Mesenchymal stem cell (in vitro differentiated cells and primary cell): ENCODE measurements at regions not wholly inside any gene's neighbourhood (a gene's known extent, or its start where the extent isn't known, plus 50 kb on each side); places are given as distances from the start of the nearest gene placed in this dataset.

ENCODE experiments used
- DNase-seq: peaks from one replicate; pipeline ENCODE4 v3.0.0-alpha.2; 2013
- H2AFZ ChIP-seq: one replicate; pipeline ENCODE4 v1.6.1; 2013; ENCODE audit warnings: low read depth, mild to moderate bottlenecking, control low read depth, inconsistent platforms, low read length, moderate library complexity
- H2AK5ac ChIP-seq: 2 replicates; pipeline ENCODE4 v1.6.1; 2013; ENCODE audit warnings: low read length, moderate library complexity, mild to moderate bottlenecking, inconsistent platforms; ENCODE audit not compliant: severe bottlenecking
- H2BK120ac ChIP-seq: one replicate; pipeline ENCODE4 v1.6.1; 2013; ENCODE audit warnings: low read depth, mild to moderate bottlenecking, inconsistent platforms, low read length, moderate library complexity
- H2BK12ac ChIP-seq, 2 experiments: one replicate each; pipeline ENCODE4 v1.6.1; 2013; ENCODE audit warnings: inconsistent platforms in 2 of 2, low read length in 2 of 2, mild to moderate bottlenecking in 2 of 2, moderate library complexity in 2 of 2, control low read depth in 1 of 2
- H2BK15ac ChIP-seq: one replicate; pipeline ENCODE4 v1.6.1; 2013; ENCODE audit warnings: mild to moderate bottlenecking, low read depth, inconsistent platforms; ENCODE audit not compliant: poor library complexity, severe bottlenecking
- H2BK5ac ChIP-seq: 2 replicates; pipeline ENCODE4 v1.6.1; 2013; ENCODE audit warnings: low read depth, mild to moderate bottlenecking, low read length, control low read depth, inconsistent platforms; ENCODE audit not compliant: poor library complexity, severe bottlenecking
- H3K14ac ChIP-seq, 2 experiments: one replicate each; pipeline ENCODE4 v1.6.1; 2013; ENCODE audit warnings: inconsistent platforms in 2 of 2, low read length in 2 of 2, control low read depth in 1 of 2, mild to moderate bottlenecking in 1 of 2, moderate library complexity in 1 of 2
- H3K18ac ChIP-seq, 2 experiments: one replicate each; pipeline ENCODE4 v1.6.1; 2013; ENCODE audit warnings: inconsistent platforms in 2 of 2, low read length in 2 of 2, control low read depth in 1 of 2, low read depth in 1 of 2, mild to moderate bottlenecking in 1 of 2
- H3K23ac ChIP-seq, 2 experiments: one replicate each; pipeline ENCODE4 v1.6.1; 2013; ENCODE audit warnings: inconsistent platforms in 2 of 2, low read length in 2 of 2, mild to moderate bottlenecking in 2 of 2, moderate library complexity in 2 of 2, control low read depth in 1 of 2
- H3K27ac ChIP-seq: 2 replicates; pipeline ENCODE4 v1.5.1; 2013; ENCODE audit warnings: mild to moderate bottlenecking, moderate library complexity, low read length, control low read depth, inconsistent platforms; ENCODE audit not compliant: poor library complexity, severe bottlenecking
- H3K27me3 ChIP-seq, 2 experiments: 2 replicates each; pipeline versions ENCODE4 v1.6.1 to v1.7.0; 2013; ENCODE audit warnings: low read length in 2 of 2, mild to moderate bottlenecking in 2 of 2, moderate library complexity in 2 of 2, control low read depth in 1 of 2, inconsistent platforms in 1 of 2; ENCODE audit not compliant: control insufficient read depth in 1 of 2, insufficient read depth in 1 of 2
- H3K36me3 ChIP-seq, 2 experiments: 2 replicates each; pipeline versions ENCODE4 v1.6.1 to v1.7.0; 2013; ENCODE audit warnings: low read length in 2 of 2, control low read depth in 1 of 2, inconsistent platforms in 1 of 2, low read depth in 1 of 2, mild to moderate bottlenecking in 1 of 2; ENCODE audit not compliant: insufficient read depth in 2 of 2, control insufficient read depth in 1 of 2
- H3K4ac ChIP-seq, 2 experiments: one replicate each; pipeline ENCODE4 v1.6.1; 2013; ENCODE audit warnings: inconsistent platforms in 2 of 2, low read length in 2 of 2, mild to moderate bottlenecking in 2 of 2, moderate library complexity in 2 of 2, control low read depth in 1 of 2, low read depth in 1 of 2
- H3K4me1 ChIP-seq: 2 replicates; pipeline ENCODE4 v1.6.1; 2013; ENCODE audit warnings: low read depth, low read length, control low read depth; ENCODE audit not compliant: control insufficient read depth, insufficient read depth
- H3K4me2 ChIP-seq: 2 replicates; pipeline ENCODE4 v1.6.1; 2013; ENCODE audit warnings: low read length, mild to moderate bottlenecking, inconsistent platforms; ENCODE audit not compliant: poor library complexity, severe bottlenecking
- H3K4me3 ChIP-seq, 2 experiments: 2 replicates each; pipeline versions ENCODE4 v1.5.1 to v1.7.0; 2013; ENCODE audit warnings: low read length in 2 of 2, mild to moderate bottlenecking in 2 of 2, control low read depth in 1 of 2, low read depth in 1 of 2; ENCODE audit not compliant: insufficient read depth in 1 of 2
- H3K79me1 ChIP-seq: replicated peaks from 2 replicates; pipeline ENCODE4 v1.6.1; 2013; ENCODE audit warnings: mild to moderate bottlenecking, control low read depth, low read length, inconsistent platforms; ENCODE audit not compliant: poor library complexity, severe bottlenecking
- H3K9ac ChIP-seq: 2 replicates; pipeline ENCODE4 v1.7.0; 2013; ENCODE audit warnings: mild to moderate bottlenecking, low read length, moderate library complexity
- H3K9me3 ChIP-seq: 2 replicates; pipeline ENCODE4 v1.7.0; 2013; ENCODE audit warnings: mild to moderate bottlenecking, low read length; ENCODE audit not compliant: control insufficient read depth
- H4K8ac ChIP-seq: one replicate; pipeline ENCODE4 v1.6.1; 2013; ENCODE audit warnings: inconsistent platforms, mild to moderate bottlenecking, low read length, moderate library complexity
- H4K91ac ChIP-seq: one replicate; pipeline ENCODE4 v1.6.1; 2013; ENCODE audit warnings: mild to moderate bottlenecking, low read length, inconsistent platforms
- WGBS: methylation state at CpG from one replicate; pipeline ENCODE4 v1.1.7; 2013; ENCODE audit warnings: mixed read lengths; 5-methylcytosine and 5-hydroxymethylcytosine counted together

DNA sequence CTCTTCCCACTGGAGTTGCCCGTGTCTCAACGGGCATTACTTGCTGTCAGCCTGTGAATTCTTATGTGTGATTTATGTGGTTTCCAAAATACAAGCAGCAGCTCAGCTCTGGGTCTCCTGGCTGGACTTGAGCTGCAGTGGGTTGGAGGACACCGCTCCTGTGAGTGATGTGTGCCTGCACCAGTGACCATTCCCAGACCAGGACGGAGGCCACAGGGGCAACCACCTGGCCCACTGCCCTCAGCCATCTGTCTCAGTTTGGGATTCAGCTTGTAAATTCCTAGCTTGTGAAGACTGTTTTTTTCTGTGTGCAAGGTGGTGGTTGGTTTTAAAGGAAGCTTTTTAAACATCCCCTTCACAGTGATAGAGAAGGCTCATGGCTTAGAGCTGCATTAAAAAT lies 261.0 kb downstream of the BCL2 start:
- H2AFZ ChIP-seq: no peak overlapping the region
- no peak overlapping the region for H3K23ac ChIP-seq
- no peak overlapping the region for H3K4me3 ChIP-seq
- no peak overlapping the region for H3K27ac ChIP-seq
- no peak overlapping the region for H3K4me2 ChIP-seq
- no peak overlapping the region for H2BK15ac ChIP-seq
- no peak overlapping the region for H3K14ac ChIP-seq
- no peak overlapping the region for H3K4ac ChIP-seq
- H4K91ac ChIP-seq: no peak overlapping the region
- H3K9ac ChIP-seq: no peak overlapping the region
- 88% methylated on average over 3 of the region's 4 CpGs for WGBS
- DNase-seq: no peak
- H2BK5ac ChIP-seq: no peak overlapping the region
- no peak overlapping the region for H2AK5ac ChIP-seq
- H3K9me3 ChIP-seq: no peaks in the 10 kb centered on the region
- no peak overlapping the region for H2BK12ac ChIP-seq
- H3K36me3 ChIP-seq: no peaks in the 10 kb centered on the region
- H4K8ac ChIP-seq: no peak overlapping the region
- peaks cover 0 to 5% of the 10 kb centered on the region in 2 experiments for H3K27me3 ChIP-seq
- H3K79me1 ChIP-seq: no peaks in the 10 kb centered on the region
- no peak overlapping the region for H2BK120ac ChIP-seq
- no peak overlapping the region for H3K18ac ChIP-seq
- H3K4me1 ChIP-seq: peaks cover 3% of the 10 kb centered on the region

DNA sequence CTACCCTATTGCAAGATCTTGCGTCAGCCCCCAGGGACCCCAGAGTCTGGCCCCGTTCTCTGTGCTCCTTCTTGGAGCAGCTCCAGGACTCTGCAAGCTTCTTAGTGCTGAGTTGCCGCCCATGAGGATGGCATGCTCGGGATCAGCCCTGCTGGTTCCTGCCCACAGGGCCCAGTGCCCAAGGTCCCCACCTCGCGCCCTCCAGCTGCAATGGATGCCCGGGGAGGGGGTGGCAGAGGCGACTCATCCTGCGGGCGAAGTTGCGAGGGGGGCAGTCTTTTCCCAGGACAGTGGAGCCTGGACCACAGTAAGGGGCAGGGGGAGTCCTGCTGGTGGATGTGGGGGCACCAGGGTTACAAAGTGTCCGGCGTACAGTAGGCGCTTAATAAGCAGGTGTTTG lies 261.9 kb downstream of the BCL2 start:
- no peak overlapping the region for H3K4ac ChIP-seq
- H2BK5ac ChIP-seq: no peak overlapping the region
- no peak overlapping the region for H4K91ac ChIP-seq
- no peak overlapping the region for H2BK12ac ChIP-seq
- H3K4me2 ChIP-seq: no peak overlapping the region
- no peaks in the 10 kb centered on the region for H3K79me1 ChIP-seq
- 92% methylated on average over 14 of the region's 14 CpGs for WGBS
- no peak overlapping the region for H3K18ac ChIP-seq
- no peak overlapping the region for H2BK120ac ChIP-seq
- no peaks in the 10 kb centered on the region for H3K9me3 ChIP-seq
- H3K27ac ChIP-seq: no peak overlapping the region
- H3K36me3 ChIP-seq: no peaks in the 10 kb centered on the region
- no peak overlapping the region for H3K14ac ChIP-seq
- H3K23ac ChIP-seq: no peak overlapping the region
- peaks cover 0 to 5% of the 10 kb centered on the region in 2 experiments for H3K27me3 ChIP-seq
- no peak overlapping the region for H3K4me3 ChIP-seq
- no peaks in the 10 kb centered on the region for H3K4me1 ChIP-seq
- no peak overlapping the region for H2BK15ac ChIP-seq
- no peak overlapping the region for H4K8ac ChIP-seq
- no peak overlapping the region for H2AK5ac ChIP-seq
- no peak overlapping the region for H2AFZ ChIP-seq
- no peak overlapping the region for H3K9ac ChIP-seq
- no peak for DNase-seq

DNA sequence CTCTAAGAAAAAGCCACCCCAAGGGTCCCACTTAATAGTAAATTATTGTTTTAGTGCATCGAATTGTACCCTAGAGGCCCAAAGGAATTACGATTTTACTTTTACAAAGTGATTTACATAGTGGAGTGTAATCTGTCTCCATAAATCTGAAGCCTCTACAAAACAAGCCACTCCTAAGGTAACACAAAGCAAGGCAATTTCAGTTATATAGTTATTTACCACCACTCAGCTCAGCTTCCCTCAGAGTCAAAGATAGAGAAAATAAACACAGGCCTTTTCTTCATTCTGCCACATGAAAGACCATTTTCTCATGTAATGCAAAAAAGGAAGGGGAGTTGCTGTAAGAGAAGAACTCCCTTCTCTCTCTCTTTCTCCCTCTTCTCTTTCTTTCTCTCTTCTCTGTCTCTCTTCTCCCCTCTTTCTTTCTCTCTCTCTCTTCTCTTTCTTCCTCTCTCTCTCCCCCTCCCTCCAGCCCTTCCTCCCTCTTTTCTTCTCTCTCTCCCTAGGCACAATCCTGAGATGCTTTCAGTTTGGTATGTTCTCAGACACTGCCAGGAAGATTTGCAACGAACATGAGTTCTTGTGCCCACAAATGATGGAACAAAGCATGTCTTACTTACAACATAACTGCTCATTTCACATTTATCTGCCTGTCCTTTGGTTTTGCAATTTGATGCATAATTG lies 264.5 kb downstream of the BCL2 start:
- no peak overlapping the region for H3K14ac ChIP-seq
- no peaks in the 10 kb centered on the region for H3K4me1 ChIP-seq

DNA sequence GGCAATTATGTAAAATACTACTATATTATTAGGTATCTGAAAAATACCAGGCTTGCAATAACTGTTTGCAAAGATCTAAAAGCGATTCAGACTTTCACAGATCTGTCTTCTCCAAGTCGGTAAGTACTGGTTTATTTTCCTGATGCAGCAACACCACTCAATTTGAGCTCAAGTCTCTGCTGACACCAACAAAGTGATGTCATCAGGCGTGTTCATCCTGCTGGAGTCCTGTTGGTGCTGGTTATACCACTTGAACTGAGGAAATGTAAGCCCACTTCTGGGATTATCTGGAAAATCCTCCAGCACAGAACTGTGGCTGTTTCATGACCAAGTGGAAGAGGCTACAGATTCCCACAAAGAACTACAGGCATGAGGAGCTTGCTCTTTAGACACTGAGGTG lies 267.6 kb downstream of the BCL2 start:
- H3K14ac ChIP-seq: no peak overlapping the region
- H3K4me2 ChIP-seq: no peak overlapping the region
- H4K8ac ChIP-seq: no peak overlapping the region
- H3K27ac ChIP-seq: no peak overlapping the region
- H3K4me3 ChIP-seq: no peak overlapping the region
- no peak overlapping the region for H3K18ac ChIP-seq
- no peaks in the 10 kb centered on the region for H3K9me3 ChIP-seq
- no peak overlapping the region for H2BK12ac ChIP-seq
- no peaks in the 10 kb centered on the region for H3K36me3 ChIP-seq
- no peak overlapping the region for H3K23ac ChIP-seq
- H2BK15ac ChIP-seq: no peak overlapping the region
- H3K27me3 ChIP-seq: peaks cover 8 to 17% of the 10 kb centered on the region in 2 experiments
- H2BK5ac ChIP-seq: no peak overlapping the region
- no peak overlapping the region for H2AK5ac ChIP-seq
- H4K91ac ChIP-seq: no peak overlapping the region
- H2BK120ac ChIP-seq: no peak overlapping the region
- no peak overlapping the region for H3K4ac ChIP-seq
- H3K79me1 ChIP-seq: no peaks in the 10 kb centered on the region
- H2AFZ ChIP-seq: no peak overlapping the region
- 76% methylated on average over 3 of the region's 3 CpGs for WGBS
- DNase-seq: no peak
- no peaks in the 10 kb centered on the region for H3K4me1 ChIP-seq
- no peak overlapping the region for H3K9ac ChIP-seq

More for the DNA sequence above, 264.5 kb downstream of the BCL2 start:
- Histone ChIP-seq H3K79me1 (no peaks in the 10 kb centered on the region), H3K27me3 (peaks cover 8 to 16% of the 10 kb centered on the region in 2 experiments), H3K36me3 (no peaks in the 10 kb centered on the region), H3K4me3 (no peak overlapping the region), H4K8ac (no peak overlapping the region), H2AFZ (no peak overlapping the region), H2AK5ac (no peak overlapping the region), H2BK15ac (no peak overlapping the region), H4K91ac (no peak overlapping the region), H2BK12ac (no peak overlapping the region), H3K27ac (no peak overlapping the region), H3K9me3 (no peaks in the 10 kb centered on the region), H3K18ac (no peak overlapping the region), H3K4me2 (no peak overlapping the region), H3K9ac (no peak overlapping the region), H3K4ac (no peak overlapping the region), H3K23ac (no peak overlapping the region), H2BK120ac (no peak overlapping the region), H2BK5ac (no peak overlapping the region)
- DNase-seq: no peak
- 33% methylated on average over 1 of the region's 3 CpGs for WGBS
